ENCODE measurements at regions not wholly inside any gene's neighbourhood (a gene's known extent, or its start where the extent isn't known, plus 50 kb on each side); places are given as distances from the start of the nearest gene placed in this dataset.
"Not testable (repeated sequence)": the region's sequence is repeated elsewhere in the genome, so short reads cannot be mapped to it uniquely, and the experiment has no call there.

DNA sequence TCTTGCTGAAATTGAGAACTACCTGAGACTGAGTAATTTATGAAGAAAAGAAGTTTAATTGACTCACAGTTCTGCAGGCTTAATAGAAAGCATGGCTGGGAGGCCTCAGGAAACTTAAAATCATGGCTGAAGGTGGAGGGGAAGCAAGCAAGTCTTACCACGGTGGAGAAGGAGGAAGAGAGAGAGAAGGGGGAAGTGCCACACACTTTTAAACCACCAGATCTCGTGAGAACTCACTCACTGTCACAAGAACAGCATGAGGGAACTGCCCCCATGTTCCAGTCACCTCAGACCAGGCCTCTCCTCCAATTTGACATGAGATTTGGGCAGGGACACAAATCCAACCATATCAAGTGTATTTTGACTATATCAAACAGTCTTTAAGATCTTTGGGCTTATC, 668.3 kb downstream of the SLCO4C1 start:
- DNase-seq: not testable (repeated sequence)

DNA sequence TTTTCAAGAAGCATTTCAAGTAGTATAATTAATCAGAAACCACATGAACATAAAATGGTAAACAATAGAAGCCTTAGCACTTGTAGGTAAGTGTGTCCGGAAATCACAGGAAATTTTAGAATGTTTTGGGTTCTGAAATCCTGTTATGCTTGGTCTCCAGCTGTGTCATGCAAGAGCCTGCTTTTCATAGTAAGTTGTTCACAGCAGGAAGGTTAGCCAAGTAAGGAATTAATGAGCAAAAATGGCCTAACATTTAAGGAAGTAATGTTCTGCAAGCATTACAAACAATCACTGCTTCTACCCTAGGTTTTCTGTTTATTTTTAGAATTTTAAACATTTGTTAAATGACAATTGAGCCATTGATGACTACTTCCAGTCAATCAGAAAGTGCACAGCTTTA, 669.5 kb downstream of the SLCO4C1 start:
- DNase-seq: no peak

DNA sequence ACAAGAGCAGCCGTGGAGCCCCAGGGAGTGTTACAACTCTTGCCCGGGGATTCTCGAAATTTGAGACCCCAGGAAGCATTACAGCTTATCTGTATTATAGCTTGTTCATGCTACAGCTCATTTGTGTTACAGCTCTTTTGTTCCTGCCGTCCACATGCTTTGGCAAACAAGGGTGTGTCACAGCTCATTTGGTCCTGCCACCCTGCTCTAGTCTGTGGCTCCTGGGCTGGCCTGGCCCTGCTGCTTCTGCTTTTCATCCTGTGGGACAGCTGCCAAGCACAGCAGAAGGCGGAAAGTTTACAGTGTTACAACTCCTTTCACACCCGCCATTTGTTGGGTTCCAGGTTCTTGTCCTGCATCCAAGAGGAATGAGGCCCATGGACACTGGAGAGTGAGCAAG, 685.0 kb downstream of the SLCO4C1 start:
- DNase-seq: no peak

DNA sequence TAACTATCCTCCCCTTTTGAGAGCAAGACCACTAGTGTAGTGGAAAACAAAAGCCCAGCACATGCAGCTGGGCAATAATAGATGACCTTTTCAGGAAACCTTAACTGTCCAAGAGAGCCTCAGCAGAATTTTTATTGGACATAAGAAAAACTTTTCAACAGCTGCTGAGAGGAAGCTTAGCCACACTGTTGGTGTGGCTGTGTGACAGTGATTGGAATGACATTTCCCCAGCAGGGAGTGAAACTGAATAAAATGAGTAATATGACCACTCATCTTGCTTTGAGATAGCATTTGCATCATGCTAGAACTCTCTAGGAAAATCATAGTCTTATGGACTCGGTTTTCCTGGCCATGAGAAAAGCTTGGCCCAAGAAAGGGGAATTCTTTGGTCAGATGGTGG, 687.8 kb downstream of the SLCO4C1 start:
- DNase-seq: no peak

DNA sequence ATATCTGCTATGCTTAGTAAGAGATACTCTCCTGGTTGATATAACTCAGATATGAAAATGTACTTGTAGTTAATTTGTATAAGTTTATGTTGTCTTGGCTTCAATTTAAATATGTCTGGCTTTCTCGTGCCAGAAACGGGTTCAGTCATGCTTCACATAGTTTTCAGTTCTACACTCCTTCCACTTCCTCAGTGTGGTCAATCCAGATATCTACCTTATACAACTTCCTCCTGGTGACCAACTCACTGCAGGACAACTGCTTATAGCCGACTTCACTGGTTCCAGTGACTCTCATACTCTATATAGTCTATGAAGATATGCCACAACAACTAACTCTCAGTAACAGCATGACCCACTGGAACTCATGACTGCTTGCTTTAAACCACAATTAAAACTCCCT, 690.4 kb downstream of the SLCO4C1 start:
- DNase-seq: no peak

DNA sequence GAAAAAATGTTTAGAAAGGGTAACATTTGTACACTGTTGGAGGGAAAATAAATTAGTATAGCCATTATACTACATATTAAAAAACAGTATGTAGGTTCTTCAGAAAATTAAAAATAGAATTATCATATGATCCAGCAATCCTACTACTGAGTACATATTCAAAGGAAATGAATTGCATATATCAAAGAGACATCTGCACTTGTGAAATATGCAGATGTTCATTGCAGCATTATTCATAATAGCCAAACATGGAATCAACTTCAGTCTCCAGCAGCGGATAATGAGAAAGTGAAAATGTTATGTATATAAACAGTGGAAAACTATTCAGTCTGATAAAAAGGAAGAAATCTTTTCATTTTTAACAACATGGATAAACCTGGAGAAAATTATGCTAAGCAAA, 695.5 kb downstream of the SLCO4C1 start:
- DNase-seq: no peak

DNA sequence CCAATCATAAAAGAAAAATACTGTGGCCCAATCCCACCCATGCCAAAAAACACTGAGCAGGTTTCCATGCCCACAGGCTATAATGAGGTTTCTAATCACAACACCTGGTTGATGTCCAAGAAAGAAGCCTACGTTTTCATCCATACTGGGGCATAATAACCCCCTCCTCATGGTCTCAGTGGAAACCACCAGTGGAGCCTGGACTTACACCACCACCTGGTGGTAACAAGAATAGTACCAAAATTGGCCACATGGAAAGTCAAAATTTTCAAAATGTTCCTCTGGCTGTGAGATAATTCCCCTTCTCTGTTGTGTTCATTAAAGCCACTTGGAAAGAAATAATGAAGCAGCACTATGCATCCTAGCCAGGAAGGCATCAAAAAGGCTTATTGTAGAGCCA, 687.3 kb upstream of the ST8SIA4 start:
- DNase-seq: no peak

DNA sequence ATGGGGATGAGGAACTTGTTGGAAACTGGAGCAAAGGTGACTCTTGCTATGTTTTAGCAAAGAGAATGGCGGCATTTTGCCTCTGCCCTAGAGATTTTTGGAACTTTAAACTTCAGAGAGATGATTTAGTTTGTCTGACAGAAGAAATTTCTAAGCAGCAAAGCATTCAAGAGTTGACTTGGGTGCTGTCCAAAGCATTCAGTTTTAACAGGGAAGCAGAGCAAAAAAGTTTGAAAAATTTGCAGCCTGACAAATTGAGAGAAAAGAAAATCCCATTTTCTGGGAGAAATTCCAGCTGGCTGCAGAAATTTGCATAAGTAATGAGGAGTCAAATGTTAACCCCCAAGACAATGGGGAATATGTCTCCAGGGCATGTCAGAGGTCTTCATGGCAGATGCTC, 682.3 kb upstream of the ST8SIA4 start:
- no peak for DNase-seq

DNA sequence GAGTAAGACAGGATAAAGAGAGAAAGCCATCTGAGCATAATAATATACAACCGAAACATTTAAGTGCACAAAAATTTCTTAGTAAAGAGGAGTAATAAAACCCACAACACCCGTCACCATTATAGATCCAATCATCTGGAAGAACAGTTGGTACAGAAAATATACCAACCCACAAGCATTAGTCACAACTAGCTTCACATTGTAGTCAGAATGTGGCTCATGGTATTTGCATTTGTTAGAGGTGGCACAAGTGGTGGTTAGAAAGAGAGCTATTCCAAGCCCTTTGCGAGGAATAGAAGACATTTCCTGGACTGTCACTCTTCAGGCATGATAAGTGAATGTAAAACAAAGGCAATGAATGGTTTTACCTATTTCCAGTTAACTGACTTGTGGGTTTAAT, 677.5 kb upstream of the ST8SIA4 start:
- DNase-seq: no peak

DNA sequence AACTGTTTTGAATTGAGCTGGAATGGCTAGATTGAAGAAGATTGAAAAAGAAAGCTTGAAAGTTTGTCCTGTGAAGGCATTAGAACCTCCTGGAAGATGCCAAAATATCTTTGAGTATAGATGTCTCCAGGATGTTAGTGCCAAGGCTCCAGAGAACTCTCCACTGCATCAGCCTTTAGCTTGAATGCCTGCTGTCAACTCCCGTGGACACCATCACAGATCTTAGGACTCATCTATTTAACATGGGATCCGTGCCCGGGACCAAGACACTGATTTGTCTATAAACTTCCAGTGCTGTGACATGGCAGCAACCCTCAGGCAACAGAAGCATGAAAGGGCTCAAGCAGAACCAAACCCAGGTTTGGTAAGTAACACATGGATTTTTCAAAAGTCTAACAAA, 670.9 kb upstream of the ST8SIA4 start:
- no peak for DNase-seq

DNA sequence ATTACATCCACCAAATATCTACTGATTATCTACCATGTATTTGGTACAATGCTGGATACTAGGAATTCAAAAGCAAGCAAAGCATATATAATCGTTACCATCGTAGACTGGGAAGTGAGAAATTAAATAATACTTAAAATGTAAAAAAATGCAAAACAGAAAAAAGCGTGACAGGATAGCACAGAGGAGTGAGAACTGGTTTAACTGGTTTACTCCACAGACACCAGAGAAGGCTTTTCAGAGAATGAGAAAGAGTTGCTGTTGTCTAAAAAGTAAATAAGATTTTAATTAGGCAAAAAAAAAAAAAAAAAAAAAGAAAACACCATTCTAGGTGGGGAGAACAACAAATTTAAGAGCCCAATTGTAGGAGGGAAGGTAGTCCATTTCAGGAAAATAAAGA, 657.9 kb upstream of the ST8SIA4 start:
- no peak for DNase-seq

DNA sequence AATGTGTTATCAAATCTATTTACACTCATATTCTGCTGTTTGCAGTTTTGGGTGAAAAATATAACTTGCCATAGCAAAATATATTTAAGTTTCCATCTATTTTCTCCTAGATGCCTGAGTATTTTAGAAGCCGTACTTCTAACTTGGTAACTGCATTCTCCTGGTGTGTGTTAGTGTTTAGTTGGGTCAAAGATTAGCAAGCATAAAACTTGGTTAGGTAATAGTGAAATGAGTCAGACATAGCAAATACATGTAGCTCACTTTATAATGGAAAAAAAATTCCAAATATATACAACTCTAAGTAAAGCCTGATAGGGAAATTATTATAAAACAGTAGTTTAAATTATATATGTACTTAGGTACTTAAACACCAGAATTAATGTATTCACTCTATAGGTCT, 640.7 kb upstream of the ST8SIA4 start:
- no peak for DNase-seq

DNA sequence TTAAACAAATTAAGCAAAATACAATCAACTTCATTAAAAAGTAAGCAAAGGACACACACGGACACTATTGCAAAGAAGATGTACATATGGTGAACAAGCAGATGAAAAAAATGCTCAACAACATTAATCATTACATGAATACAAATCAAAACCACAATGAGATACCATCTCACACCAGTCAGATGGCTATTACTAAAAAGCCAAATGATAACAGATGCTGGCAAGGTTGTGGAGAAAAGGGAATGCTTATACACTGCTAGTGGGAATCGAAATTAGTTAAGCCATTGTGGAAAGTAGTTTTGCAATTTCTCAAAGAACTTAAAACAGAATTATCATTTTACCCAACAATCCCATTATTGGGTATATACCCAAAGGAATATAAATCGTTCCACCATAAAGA, 636.2 kb upstream of the ST8SIA4 start:
- DNase-seq: no peak

DNA sequence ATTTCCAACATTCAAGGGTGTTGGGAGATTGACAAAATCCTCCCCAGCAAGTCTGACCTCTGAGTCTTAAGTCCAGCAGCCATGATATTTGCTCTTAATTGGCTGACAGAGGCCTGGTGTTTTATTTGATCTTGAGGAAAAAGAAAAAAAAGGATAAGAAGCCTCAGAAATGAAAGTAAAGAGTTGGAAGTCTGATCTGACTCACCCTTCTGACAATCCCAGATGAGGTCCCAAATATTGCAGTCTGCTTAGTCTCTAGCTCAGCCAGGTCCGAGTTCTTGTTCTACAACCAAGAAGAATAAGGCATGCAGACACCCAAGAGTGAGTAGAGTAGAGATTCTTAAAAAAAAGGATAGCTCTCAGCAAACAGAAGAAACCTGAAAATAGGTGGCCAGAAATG, 632.5 kb upstream of the ST8SIA4 start:
- DNase-seq: no peak

DNA sequence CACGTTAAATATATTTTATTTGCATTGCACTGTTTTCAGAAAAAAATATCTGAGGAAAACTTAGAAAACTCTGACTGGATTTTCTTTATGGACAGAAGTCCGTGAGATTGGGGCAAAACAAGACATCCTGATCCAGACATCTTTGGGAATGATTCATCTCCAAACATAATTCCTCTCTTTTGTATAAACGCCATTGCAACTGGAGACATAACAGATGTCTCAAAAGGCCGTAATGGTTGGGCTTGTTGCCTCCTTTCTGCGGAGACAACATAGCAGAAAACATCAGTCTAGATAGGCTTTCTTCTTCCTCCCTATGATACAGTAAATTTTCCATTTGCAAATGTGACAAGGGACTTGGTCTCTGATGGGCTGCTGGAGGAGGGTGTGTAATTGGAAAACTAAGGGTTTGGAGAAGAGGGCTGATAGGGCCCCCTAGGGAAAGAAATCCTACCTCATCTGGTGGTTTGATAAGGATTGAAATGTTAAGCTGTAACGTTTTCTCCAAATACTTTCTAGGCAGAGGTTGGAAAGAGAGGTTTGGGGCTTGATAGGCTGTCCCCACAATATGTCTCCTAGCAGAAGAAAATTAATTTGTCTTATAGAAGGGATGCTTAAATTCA, 631.5 kb upstream of the ST8SIA4 start:
- no peak for DNase-seq

DNA sequence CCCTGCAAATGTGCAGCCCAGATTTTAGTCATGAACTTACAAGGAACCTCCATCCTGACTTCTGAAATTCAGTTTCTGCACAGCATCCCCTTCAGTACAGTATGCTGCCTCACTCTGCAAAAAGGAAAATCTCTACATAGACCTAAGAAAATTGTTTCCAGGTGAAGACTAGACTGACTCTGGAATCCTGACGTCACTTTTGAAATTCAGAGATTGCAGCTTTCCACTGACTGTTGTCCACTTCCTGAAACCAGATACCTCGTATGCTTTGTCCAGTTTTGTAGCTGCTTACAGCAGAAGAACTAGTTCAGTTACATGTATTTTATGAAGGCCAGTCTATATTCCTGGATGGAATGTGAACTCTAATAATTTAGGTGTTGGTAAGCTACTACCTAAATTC, 629.3 kb upstream of the ST8SIA4 start:
- DNase-seq: no peak

DNA sequence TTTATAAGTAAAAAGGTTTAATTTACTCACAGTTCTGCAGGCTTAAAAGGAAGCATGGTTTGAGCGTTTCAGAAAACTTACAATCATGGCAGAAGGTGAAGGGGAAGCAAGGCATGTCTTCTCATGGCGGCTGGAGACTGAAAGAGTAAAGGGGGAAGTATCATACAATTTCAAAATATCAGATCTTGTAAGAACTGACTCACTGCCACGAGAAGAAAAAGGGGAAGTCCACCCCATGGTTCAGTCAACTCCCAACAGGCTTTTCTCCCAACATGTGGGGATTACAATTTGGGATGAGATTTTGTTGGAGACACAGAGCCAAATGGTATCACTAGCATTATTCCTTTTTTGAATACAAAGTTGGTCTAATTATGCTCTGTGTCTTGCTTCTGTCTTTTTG, 627.9 kb upstream of the ST8SIA4 start:
- DNase-seq: no peak

DNA sequence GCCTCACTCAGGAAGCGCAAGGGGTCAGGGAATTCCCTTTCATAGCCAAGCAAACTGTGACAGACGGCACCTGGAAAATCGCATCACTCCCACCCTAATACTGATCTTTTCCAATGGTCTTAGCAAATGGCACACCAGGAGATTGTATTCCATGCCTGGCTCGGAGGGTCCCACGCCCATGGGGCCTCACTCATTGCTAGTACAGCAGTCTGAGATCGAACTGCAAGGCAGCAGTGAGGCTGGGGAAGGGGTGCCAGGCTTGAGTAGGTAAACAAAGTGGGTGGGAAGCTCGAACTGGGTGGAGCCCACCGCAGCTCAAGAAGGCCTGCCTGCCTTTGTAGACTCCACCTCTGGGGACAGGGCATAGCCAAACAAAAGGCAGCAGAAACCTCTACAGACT, 626.0 kb upstream of the ST8SIA4 start:
- DNase-seq: not testable (repeated sequence)

DNA sequence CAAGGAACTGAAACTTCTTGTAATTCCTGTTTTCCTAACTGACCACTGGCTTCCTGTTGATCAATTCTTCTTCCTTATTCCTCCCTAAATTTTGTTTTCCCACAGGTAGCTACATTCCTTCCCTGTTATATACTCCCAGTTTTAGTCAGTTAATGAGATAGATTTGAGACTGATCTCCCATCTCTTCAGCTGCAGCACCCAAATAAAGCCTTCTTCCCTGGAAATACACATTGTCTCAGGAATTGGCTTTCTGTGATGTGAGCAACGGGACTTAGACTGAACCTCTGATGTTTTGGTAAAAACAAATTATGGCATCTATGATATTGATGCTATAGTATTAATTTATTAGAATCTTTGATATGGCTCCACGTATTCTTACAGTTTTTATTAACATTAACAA, 617.3 kb upstream of the ST8SIA4 start:
- no peak for DNase-seq

DNA sequence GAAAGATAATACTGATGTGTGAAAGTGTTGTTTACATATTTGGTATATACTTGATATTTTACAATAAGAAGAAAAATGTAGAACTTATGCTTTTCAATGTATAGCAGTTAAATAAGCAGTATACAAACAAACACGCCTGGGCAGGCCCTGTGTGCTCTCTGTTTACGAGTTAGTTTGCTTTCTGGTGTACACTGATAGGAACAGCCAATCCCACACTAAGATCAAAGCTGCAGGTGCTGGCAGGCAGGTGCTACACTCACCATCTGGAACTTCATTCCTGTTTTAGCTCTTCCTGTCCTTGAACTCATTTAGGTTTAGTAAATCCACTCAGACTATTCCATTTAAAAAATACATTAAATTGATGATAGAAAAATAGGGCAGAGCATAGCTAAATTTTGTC, 614.7 kb upstream of the ST8SIA4 start:
- no peak for DNase-seq

DNA sequence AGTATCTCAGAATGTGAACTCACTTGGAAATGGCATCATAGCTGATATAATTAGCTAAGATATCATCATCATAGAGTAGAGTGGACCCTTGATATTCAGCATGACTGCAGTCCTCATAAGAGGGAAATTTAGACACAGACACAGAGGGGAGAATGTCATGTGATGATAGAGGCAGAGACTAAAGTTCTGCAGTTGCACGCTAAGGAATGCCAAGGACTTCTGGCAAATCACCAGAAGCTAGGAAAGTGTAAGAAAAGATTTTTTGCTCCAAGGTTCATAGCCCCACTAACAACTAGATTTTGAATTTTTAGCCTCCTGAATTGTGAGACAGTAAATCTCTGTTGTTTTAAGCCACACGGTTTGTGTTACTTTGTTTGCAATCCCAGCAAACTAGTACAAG, 612.6 kb upstream of the ST8SIA4 start:
- DNase-seq: no peak

DNA sequence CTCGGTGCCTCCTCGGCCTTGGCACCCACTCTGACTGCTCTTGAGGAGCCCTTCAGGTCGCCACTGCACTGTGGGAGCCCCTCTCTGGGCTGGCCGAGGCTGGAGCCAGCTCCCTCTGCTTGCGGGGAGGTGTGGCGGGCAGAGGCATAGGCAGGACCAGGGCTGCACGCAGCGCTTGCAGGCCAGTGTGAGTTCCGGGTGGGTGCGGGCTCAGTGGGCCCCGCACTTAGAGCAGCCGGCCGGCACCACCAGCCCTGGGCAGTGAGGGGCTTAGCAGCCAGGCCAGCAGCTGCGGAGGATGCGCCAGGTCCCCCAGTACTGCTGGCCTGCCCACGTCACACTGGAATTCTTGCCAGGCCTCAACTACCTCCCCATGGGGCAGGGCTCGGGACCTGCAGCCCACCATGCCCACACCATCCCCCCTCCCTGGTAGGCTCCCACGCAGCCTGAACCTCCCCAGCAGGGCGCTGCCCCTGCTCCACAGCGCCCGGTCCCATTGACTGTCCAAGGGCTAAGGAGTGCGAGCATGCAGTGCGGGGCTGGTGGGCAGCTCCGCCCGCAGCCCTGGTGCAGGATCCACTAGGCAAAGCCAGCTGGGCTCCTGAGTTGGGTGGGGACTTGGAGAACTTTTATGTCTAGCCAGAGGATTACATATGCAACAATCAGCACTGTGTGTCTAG, 602.9 kb upstream of the ST8SIA4 start:
- DNase-seq: no peak

DNA sequence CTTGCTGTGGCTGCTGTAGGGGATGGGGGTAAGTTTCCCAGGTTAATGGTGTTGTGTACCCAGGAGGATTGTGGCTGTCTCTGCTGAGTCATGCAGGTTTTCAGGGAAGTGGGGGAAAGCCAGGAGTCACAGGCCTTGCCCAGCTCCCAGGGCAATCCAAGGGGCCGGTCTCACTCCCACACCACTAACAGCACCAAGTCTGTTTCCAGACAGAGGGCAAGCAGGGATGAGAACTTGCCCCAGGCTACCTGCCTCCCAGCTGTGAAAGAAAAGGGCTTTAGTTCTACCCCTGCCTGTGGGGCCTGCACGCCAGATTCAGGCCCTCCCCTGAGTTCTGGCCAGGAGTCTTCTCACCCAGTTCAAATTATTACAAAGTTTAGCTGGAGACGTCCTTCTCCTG, 579.8 kb upstream of the ST8SIA4 start:
- DNase-seq: no peak

DNA sequence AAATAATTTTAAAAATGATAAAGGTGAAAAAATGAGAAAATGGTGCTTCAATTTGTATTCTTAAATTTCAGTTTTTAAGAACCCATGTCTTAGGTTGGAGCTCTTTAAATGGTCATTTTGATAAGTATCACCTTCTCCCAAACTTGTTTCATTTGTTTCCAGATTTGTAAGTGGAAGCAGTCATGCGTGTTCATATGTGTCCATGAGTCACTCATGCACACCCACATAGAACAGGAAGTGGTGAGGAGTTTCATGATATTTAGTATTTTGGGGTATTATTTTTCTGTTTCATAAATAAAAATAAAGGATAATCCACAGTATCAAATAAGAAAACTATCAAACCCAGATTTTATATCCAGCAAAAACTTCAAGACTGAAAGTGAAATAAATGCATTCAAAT, 570.4 kb upstream of the ST8SIA4 start:
- DNase-seq: no peak

DNA sequence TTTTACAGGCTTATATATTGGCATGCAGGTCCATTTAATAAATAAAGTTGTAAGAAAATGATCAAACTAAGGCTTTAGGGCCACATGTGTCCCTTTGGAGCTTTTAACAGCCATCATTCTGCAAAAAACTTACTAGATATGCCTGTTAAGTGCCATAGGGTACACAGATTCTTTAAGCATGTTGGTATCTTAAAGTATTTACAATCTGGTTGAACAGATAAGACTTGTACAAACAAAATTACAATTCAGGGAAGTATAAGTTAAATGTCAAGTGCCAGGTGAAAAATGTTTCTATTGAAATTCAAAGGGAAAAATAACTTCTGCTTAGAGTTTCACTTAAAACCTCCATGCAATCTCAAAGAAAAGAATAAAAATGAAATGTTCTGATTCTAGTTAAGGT, 558.4 kb upstream of the ST8SIA4 start:
- no peak for DNase-seq

All from activated CD4-positive, CD25-positive, alpha-beta regulatory T cell (primary cell).